PC-9 (cell line): ENCODE measurements at regions not wholly inside any gene's neighbourhood (a gene's known extent, or its start where the extent isn't known, plus 50 kb on each side); places are given as distances from the start of the nearest gene placed in this dataset.

Experiments
- BruUV-seq: library from RNA; stranded (reverse); fragments of 400-500 nt; replicated peaks from 2 replicates; lab custom pipeline; 2021; lab: Mats Ljungman, UMichigan
- CTCF ChIA-PET: fragments of 300-600 bp; sonication (Branson Sonifier 250); formaldehyde crosslinking; loops from one replicate; lab custom pipeline; 2022; ENCODE audit warnings: antibody characterized with exemption; lab: Charles Lee
- POLR2A ChIA-PET: fragments of 300-600 bp; sonication (Branson Sonifier 250); formaldehyde crosslinking; loops from one replicate; lab custom pipeline; 2022; ENCODE audit warnings: antibody characterized with exemption; ENCODE audit not compliant: unreplicated experiment; lab: Charles Lee
- DNase-seq, 2 experiments: peaks; one replicate each; pipeline versions ENCODE4 v3.0.0 to v3.0.0-alpha.2; 2015 to 2022; ENCODE audit warnings: mixed read lengths in 1 of 2
- H2AFZ ChIP-seq: fragments of 200-600 bp; sonication (generic); 2 replicates; pipeline ENCODE4 v1.8.1; 2017; ENCODE audit warnings: antibody characterized with exemption
- H3F3A ChIP-seq: fragments of 200-600 bp; sonication (generic); 2 replicates; pipeline ENCODE4 v1.8.1; 2017; ENCODE audit warnings: antibody characterized with exemption, mild to moderate bottlenecking, low read depth; ENCODE audit not compliant: insufficient read depth
- H3K27ac ChIP-seq: fragments of 200-600 bp; sonication (generic); 2 replicates; pipeline ENCODE4 v1.6.1; 2016; ENCODE audit warnings: mixed run types
- H3K27me3 ChIP-seq: fragments of 200-600 bp; sonication (generic); 2 replicates; pipeline ENCODE4 v1.6.1; 2016; ENCODE audit warnings: low read depth, mixed run types; ENCODE audit not compliant: insufficient read depth
- H3K36me3 ChIP-seq: fragments of 200-600 bp; sonication (generic); 2 replicates; pipeline ENCODE4 v1.6.1; 2016; ENCODE audit warnings: low read depth, mixed run types
- H3K4me1 ChIP-seq: fragments of 200-600 bp; sonication (generic); replicated peaks from 2 replicates; pipeline ENCODE4 v1.6.1; 2016; ENCODE audit warnings: mixed run types; ENCODE audit not compliant: insufficient read depth
- H3K4me2 ChIP-seq: fragments of 200-600 bp; sonication (generic); 2 replicates; pipeline ENCODE4 v1.6.1; 2017; ENCODE audit warnings: mixed run types
- H3K4me3 ChIP-seq: fragments of 200-600 bp; sonication (generic); 2 replicates; pipeline ENCODE4 v1.6.1; 2016; ENCODE audit warnings: mixed run types
- H3K79me2 ChIP-seq: fragments of 200-600 bp; sonication (generic); 2 replicates; pipeline ENCODE4 v1.6.1; 2017; ENCODE audit warnings: low read depth, mixed run types
- H3K9me2 ChIP-seq: fragments of 200-600 bp; sonication (generic); 2 replicates; pipeline ENCODE4 v1.8.1; 2017; ENCODE audit warnings: mild to moderate bottlenecking; ENCODE audit not compliant: insufficient read depth
- H3K9me3 ChIP-seq: fragments of 200-600 bp; sonication (generic); 2 replicates; pipeline ENCODE4 v1.8.1; 2016; ENCODE audit warnings: low read depth; ENCODE audit not compliant: insufficient read depth
- H4K20me1 ChIP-seq: fragments of 200-600 bp; sonication (generic); 2 replicates; pipeline ENCODE4 v1.8.1; 2017; ENCODE audit not compliant: insufficient read depth
- CTCF ChIP-seq: fragments of 200-600 bp; sonication (generic); conservative IDR thresholded peaks from 2 replicates; pipeline ENCODE4 v1.6.1; 2017; ENCODE audit warnings: mixed run types, antibody characterized with exemption, mild to moderate bottlenecking, moderate library complexity
- EZH2 ChIP-seq: fragments of 200-600 bp; sonication (generic); IDR thresholded peaks from 2 replicates; pipeline ENCODE4 v1.8.0; 2017; ENCODE audit warnings: antibody characterized with exemption, low read depth
- intact Hi-C: fragments of 100-400 bp; cut with micrococcal nuclease; formaldehyde crosslinking; loops from one replicate; pipeline ENCODE4 v1.10.0; 2022; ENCODE audit not compliant: unreplicated experiment

DNA sequence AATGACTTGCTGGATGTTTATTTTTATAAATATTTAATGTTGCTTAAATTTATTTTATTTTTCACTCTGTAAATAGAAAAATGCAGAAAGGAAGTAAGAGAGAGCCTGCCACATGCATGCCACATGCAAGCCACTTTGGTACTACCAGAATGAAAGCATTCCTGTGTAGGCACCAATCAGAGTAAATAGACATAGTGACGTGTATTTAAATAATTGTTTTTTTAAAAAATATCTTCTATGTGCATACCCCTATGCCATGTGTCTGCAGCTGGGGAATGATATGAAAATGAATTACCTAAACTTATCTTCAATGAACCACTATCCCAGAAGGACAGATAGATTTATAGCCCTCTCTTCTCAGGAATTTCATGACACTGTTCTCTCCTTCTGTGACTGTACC lies 651.5 kb upstream of the RIOK2 start:
- Histone ChIP-seq H3K9me3 (no peaks in the 10 kb centered on the region), H3K79me2 (no peaks in the 10 kb centered on the region), H3K4me1 (peaks cover 10% of the 10 kb centered on the region; the same call in 1 of the 2 replicates), H3K4me3 (no peak overlapping the region), H4K20me1 (no peaks in the 10 kb centered on the region), H3K27me3 (peaks cover 3% of the 10 kb centered on the region; the same call in 1 of the 2 replicates), H3K9me2 (no peaks in the 10 kb centered on the region), H3K4me2 (no peak overlapping the region), H3K36me3 (no peaks in the 10 kb centered on the region), H3F3A (peaks cover 3% of the 10 kb centered on the region; the same call in 1 of the 2 replicates), H2AFZ (no peak overlapping the region), H3K27ac (no peak overlapping the region)
- ChIA-PET CTCF (no interaction called here), POLR2A (no interaction called here)
- TF ChIP-seq EZH2 (no peak), CTCF (no peak)
- no peak for DNase-seq
- no TSS peak for BruUV-seq
- intact Hi-C loops, result loop anchor here (10.0 kb wide), 1 partner anchor 940 kb away; the partner anchor contains the start of gene RGMB

GRCh38 chr5:97835112-97835511 lies 652.1 kb upstream of the RIOK2 start:
- Histone ChIP-seq H3K4me2 (no peak overlapping the region), H3K27me3 (peaks cover 3% of the 10 kb centered on the region; the same call in 1 of the 2 replicates), H3K36me3 (no peaks in the 10 kb centered on the region), H3K9me3 (no peaks in the 10 kb centered on the region), H3K4me3 (no peak overlapping the region), H3K79me2 (no peaks in the 10 kb centered on the region), H3K27ac (no peak overlapping the region), H2AFZ (no peak overlapping the region), H3K4me1 (peaks cover 10% of the 10 kb centered on the region; the same call in 1 of the 2 replicates), H3F3A (peaks cover 3% of the 10 kb centered on the region; the same call in 1 of the 2 replicates), H4K20me1 (no peaks in the 10 kb centered on the region), H3K9me2 (no peaks in the 10 kb centered on the region)
- ChIA-PET CTCF (no interaction called here), POLR2A (no interaction called here)
- BruUV-seq, result no TSS peak
- no peak for DNase-seq
- TF ChIP-seq EZH2 (no peak), CTCF (no peak)
- intact Hi-C loops, result loop anchor here (10.0 kb wide), 1 partner anchor 940 kb away; the partner anchor contains the start of gene RGMB

GRCh38 chr5:97836816-97837215 lies 653.8 kb upstream of the RIOK2 start:
- Histone ChIP-seq H3K27me3 (peaks cover 3% of the 10 kb centered on the region; the same call in 1 of the 2 replicates), H3K4me3 (no peak overlapping the region), H3K9me2 (no peaks in the 10 kb centered on the region), H3K79me2 (no peaks in the 10 kb centered on the region), H3K4me2 (no peak overlapping the region), H2AFZ (no peak overlapping the region), H3K27ac (no peak overlapping the region), H3K4me1 (peaks cover 10% of the 10 kb centered on the region; the same call in 1 of the 2 replicates), H3F3A (peaks cover 3% of the 10 kb centered on the region; the same call in 1 of the 2 replicates), H3K9me3 (no peaks in the 10 kb centered on the region), H4K20me1 (no peaks in the 10 kb centered on the region), H3K36me3 (no peaks in the 10 kb centered on the region)
- intact Hi-C loops, result loop anchor here (10.0 kb wide), 1 partner anchor 938 kb away; the partner anchor contains the start of gene RGMB
- POLR2A ChIA-PET, result interaction anchor here (0.6 kb wide), 1 partner anchor 10 kb away, joined by 3 read pairs; no protein-coding TSS in a partner anchor
- CTCF ChIA-PET, result no interaction called here
- TF ChIP-seq EZH2 (no peak), CTCF (no peak)
- DNase-seq, result no peak
- no TSS peak for BruUV-seq
